IPS-20b (cell line): ENCODE measurements at regions not wholly inside any gene's neighbourhood (a gene's known extent, or its start where the extent isn't known, plus 50 kb on each side); places are given as distances from the start of the nearest gene placed in this dataset.

Experiments
- H3K27ac ChIP-seq: one replicate; pipeline ENCODE4 v1.5.1; 2013; ENCODE audit warnings: low read length
- H3K27me3 ChIP-seq: 2 replicates; pipeline ENCODE4 v1.6.1; 2013; ENCODE audit warnings: mild to moderate bottlenecking, low read length, inconsistent platforms; ENCODE audit not compliant: insufficient read depth
- H3K36me3 ChIP-seq: 2 replicates; pipeline ENCODE4 v1.6.1; 2013; ENCODE audit warnings: low read depth, mild to moderate bottlenecking, inconsistent platforms, low read length, moderate library complexity; ENCODE audit not compliant: insufficient read depth
- H3K4me1 ChIP-seq: 2 replicates; pipeline ENCODE4 v1.6.1; 2013; ENCODE audit warnings: mild to moderate bottlenecking, control low read depth, inconsistent platforms, low read length, moderate library complexity; ENCODE audit not compliant: insufficient read depth
- H3K4me3 ChIP-seq: 2 replicates; pipeline ENCODE4 v1.5.1; 2013; ENCODE audit warnings: mild to moderate bottlenecking, low read length, inconsistent platforms
- H3K9ac ChIP-seq: 2 replicates; pipeline ENCODE4 v1.6.1; 2013; ENCODE audit warnings: low read depth, mild to moderate bottlenecking, inconsistent platforms, low read length, moderate library complexity
- H3K9me3 ChIP-seq: 2 replicates; pipeline ENCODE4 v1.6.1; 2013; ENCODE audit warnings: mild to moderate bottlenecking, low read depth, low read length, inconsistent platforms; ENCODE audit not compliant: insufficient read depth

DNA sequence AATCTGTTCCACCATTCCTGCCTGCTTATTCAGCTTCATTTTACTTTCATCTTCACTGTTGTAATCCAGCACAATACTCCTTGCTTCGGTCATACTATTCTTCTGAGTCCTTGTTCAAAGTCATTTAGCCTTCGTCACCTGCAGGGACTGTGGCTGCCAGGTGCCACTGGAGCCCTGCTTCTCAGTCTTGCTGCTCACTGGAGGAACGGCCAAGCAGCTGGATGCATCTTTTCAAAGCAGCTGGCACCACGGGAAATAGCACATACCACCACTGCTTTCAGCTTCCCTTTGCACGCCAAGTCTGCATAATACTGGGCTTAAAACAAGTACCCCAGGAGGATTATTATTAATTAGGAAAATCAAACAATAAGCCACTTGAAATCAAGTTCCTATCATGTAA, 287.6 kb downstream of the BCHE start:
- H3K4me3 ChIP-seq: no peak overlapping the region

DNA sequence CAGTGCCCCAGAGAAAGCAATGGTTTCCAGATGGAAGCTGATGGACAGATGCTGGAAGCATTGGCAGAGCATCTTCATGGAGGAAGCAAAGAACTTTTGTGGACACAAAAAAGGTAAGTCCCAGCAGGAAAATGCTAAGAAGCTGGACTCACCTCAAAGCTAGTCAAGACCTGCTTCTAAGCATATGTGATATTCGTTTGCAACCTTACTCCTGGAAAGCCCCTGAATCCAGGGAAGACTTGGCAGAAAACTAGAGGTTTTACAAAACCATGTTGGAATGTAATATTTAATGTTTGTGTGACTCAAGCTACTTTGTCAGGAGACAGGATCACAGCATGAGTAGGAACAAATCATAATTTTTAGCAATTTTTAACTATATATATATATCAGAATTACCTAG, 288.2 kb downstream of the BCHE start:
- Histone ChIP-seq H3K27me3 (no peaks in the 10 kb centered on the region), H3K27ac (no peak overlapping the region), H3K9ac (no peak overlapping the region), H3K9me3 (no peaks in the 10 kb centered on the region), H3K36me3 (no peaks in the 10 kb centered on the region), H3K4me1 (no peaks in the 10 kb centered on the region), H3K4me3 (no peak overlapping the region)

More for the DNA sequence above, 287.6 kb downstream of the BCHE start:
- H3K36me3 ChIP-seq: no peaks in the 10 kb centered on the region
- no peaks in the 10 kb centered on the region for H3K27me3 ChIP-seq
- no peak overlapping the region for H3K9ac ChIP-seq
- no peak overlapping the region for H3K27ac ChIP-seq
- H3K9me3 ChIP-seq: no peaks in the 10 kb centered on the region
- H3K4me1 ChIP-seq: no peaks in the 10 kb centered on the region

DNA sequence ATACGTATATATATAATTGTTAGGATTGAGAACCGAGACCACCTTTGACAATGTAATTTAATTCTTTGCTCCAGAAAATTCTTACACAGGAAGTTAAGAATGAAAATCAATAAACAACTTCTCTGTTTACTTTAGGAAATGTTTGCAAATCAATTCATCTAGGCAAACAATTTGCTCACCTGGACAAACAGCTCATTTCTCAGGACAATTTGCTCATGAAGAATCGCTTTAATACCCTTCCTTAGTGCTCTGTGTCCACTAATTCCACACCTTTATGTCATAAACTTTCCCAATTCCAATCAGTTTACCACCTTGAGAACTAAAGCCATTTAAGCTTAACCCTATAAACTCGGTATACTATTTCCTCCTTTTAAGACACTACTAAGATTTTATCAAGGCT, 292.2 kb downstream of the BCHE start:
- H3K4me1 ChIP-seq: no peaks in the 10 kb centered on the region
- H3K9ac ChIP-seq: no peak overlapping the region
- no peaks in the 10 kb centered on the region for H3K27me3 ChIP-seq
- H3K9me3 ChIP-seq: no peaks in the 10 kb centered on the region
- no peak overlapping the region for H3K4me3 ChIP-seq
- no peaks in the 10 kb centered on the region for H3K36me3 ChIP-seq
- H3K27ac ChIP-seq: no peak overlapping the region

DNA sequence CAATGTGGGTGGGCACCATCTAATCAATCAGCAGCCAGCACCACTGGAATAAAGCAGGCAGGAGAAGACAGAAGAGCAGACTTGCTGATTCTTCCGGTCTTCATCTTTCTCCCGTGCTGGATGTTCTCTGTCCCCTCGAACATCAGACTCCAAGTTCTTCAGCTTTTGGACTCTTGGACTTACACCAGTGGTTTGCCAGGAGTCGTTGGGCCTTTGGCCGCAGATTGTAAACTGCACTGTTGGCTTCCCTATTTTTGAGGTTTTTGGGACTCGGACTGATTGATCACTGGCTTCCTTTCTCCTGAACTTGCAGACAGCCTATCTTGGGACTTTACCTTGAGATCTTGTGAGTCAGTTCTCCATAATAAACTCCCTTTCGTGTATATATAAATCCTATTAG, 292.8 kb downstream of the BCHE start:
- no peak overlapping the region for H3K27ac ChIP-seq
- H3K4me1 ChIP-seq: no peaks in the 10 kb centered on the region
- H3K9ac ChIP-seq: no peak overlapping the region

DNA sequence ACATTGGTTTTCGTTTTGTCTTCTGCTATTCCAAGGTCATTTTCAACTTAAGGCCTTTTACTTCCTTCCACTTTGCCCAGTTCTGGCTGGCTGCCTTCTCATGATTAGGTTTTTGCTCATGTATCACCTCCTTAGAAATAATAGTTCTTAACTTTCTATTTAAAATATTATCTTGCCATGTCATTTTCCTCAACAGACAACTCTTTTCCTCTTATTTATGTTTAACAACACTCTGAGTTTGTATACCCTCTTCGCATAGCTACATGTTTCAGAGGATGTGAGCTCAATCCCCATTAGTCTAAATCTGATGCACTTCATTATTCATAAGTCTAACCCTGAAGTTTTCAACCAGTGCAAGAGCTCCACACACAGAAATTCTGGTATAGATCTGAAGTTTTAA, 299.1 kb downstream of the BCHE start:
- H3K36me3 ChIP-seq: no peaks in the 10 kb centered on the region
- H3K4me1 ChIP-seq: no peaks in the 10 kb centered on the region
- H3K4me3 ChIP-seq: no peak overlapping the region
- no peak overlapping the region for H3K9ac ChIP-seq
- H3K27me3 ChIP-seq: no peaks in the 10 kb centered on the region
- no peaks in the 10 kb centered on the region for H3K9me3 ChIP-seq
- H3K27ac ChIP-seq: no peak overlapping the region

More for the DNA sequence above, 292.8 kb downstream of the BCHE start:
- H3K27me3 ChIP-seq: no peaks in the 10 kb centered on the region
- H3K4me3 ChIP-seq: no peak overlapping the region
- H3K36me3 ChIP-seq: no peaks in the 10 kb centered on the region
- no peaks in the 10 kb centered on the region for H3K9me3 ChIP-seq

DNA sequence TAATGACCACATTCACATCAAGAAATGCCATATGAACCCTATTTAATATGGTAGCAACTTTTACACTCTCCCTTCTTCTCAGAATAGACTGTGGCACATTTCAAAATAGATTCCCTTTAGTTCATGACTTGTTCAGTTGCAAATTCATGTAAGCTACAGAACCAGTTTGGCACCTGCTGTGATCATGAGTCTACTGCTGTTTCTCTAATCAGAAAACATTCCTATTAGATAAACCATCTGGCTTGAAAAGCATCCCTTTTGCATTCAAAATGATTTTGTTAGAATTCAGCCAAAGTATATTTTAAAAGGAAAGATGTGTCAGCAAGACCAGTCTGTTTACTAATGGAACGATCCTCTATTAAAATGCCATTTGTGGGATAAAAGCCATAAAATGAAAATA, 304.4 kb downstream of the BCHE start:
- Histone ChIP-seq H3K27me3 (no peaks in the 10 kb centered on the region), H3K9me3 (no peaks in the 10 kb centered on the region), H3K4me1 (no peaks in the 10 kb centered on the region), H3K36me3 (no peaks in the 10 kb centered on the region), H3K27ac (no peak overlapping the region), H3K4me3 (no peak overlapping the region), H3K9ac (no peak overlapping the region)

DNA sequence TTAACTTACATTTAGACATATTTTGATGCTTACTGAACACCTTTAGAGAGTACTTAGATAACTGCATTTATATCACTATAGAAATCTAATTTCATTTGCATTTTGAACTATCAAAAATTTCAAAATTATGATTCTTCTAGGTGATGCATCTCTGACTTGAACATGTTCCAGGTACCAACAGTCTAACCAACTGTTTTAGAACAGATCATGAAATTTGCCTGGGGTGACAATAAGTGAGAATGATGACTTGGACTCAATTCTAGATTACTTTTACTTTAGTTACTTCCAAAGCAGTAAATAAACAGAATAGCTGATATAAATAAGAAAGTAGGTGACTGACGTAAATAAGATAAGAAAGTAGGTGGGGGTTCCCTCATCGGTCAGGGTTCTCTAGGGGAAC, 307.8 kb downstream of the BCHE start:
- H3K27me3 ChIP-seq: no peaks in the 10 kb centered on the region
- H3K4me3 ChIP-seq: no peak overlapping the region
- H3K36me3 ChIP-seq: no peaks in the 10 kb centered on the region
- H3K27ac ChIP-seq: no peak overlapping the region
- no peaks in the 10 kb centered on the region for H3K4me1 ChIP-seq
- H3K9ac ChIP-seq: no peak overlapping the region
- H3K9me3 ChIP-seq: no peaks in the 10 kb centered on the region

DNA sequence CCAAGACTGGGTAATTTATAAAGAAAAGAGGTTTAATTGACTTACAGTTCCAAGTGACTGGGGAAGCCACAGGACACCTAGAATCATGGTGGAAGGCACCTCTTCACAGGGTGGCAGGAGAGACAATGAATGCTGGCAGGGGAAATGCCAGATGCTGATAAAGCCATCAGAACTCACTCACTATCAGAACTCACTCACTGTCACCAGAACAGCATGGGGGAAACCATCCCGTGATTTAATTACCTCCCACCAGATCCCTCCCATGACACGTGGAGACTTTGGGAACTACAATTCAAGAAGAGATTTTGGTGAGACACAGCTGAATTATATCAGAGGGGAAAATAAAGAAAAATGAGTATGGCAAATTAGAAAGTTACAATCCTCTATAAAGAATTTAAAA, 310.9 kb downstream of the BCHE start:
- Histone ChIP-seq H3K27ac (no peak overlapping the region), H3K9ac (no peak overlapping the region), H3K4me3 (no peak overlapping the region), H3K4me1 (no peaks in the 10 kb centered on the region), H3K9me3 (no peaks in the 10 kb centered on the region), H3K36me3 (no peaks in the 10 kb centered on the region), H3K27me3 (no peaks in the 10 kb centered on the region)

DNA sequence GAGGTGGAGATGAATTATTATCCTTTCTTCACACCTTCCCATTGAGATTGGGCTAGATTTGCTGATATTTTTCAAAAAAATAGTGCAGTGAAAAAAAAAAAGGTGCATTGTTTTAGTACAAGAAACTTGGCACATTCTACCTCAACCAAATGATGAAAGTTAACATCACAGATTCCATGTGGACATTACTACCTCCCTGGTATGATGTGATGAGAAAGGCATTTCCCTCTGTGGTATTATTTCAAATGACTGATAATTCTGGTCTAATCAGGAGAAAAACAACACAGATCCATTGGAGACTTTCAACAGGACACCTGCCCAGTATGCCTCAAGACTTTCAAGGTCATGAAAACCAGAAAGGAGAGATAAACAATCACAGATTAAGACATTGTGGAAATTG, 313.4 kb downstream of the BCHE start:
- Histone ChIP-seq H3K27ac (no peak overlapping the region), H3K27me3 (no peaks in the 10 kb centered on the region), H3K36me3 (no peaks in the 10 kb centered on the region), H3K4me1 (no peaks in the 10 kb centered on the region), H3K9me3 (no peaks in the 10 kb centered on the region), H3K4me3 (no peak overlapping the region), H3K9ac (no peak overlapping the region)

DNA sequence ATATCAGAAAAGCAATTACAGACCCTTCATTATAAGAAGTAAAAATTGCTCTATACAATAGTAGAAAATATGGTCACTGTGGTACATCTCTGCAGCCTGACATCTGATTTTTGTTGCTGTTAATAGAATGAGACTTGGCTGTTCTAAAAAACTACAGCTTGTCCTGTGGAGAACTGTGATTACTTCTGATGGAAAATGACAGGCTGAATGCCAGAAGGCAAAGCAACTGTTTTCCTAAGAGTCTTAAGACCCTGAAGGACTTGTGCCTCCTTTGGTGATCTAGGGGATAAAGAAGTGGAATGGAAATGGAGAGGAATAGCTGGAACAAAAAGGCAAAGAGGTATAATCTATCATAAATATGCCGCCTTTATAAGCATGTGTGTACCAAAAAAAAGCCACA, 314.8 kb downstream of the BCHE start:
- no peaks in the 10 kb centered on the region for H3K36me3 ChIP-seq
- H3K27me3 ChIP-seq: no peaks in the 10 kb centered on the region
- H3K9ac ChIP-seq: no peak overlapping the region
- no peaks in the 10 kb centered on the region for H3K9me3 ChIP-seq
- no peak overlapping the region for H3K4me3 ChIP-seq
- H3K27ac ChIP-seq: no peak overlapping the region
- H3K4me1 ChIP-seq: no peaks in the 10 kb centered on the region

DNA sequence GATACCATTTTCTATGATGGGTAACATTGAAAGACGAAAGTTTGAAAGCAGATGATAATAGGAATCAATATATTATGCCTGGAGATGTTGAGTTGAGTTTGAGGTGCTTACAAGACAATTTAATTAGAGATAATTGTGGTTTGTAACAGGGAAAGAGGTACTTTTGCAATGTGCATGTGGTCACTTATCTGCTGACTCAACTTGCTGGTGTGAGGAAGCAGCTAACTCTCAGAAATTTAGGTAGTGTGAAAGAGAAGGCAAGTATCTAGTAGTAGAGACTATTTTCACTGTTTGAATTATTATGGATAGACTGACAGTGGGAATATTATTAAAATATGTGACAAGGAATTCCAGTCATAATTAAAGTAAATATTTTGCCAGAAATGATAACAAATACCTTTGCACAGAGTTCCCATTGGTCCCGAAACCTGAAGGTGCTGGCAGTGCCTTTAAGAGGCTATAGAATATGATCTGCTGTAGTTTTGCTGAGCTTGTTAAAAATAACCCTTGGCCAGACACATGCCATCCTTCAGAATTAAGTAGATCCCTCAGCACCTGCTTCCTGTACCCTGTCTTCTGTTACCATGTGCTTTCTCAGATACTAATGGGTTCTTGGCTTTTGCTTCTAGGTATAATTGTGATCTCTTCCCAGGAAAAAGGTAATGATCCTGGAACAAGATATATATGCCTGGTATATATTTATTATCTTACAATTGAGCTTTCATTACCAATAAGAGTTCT, 315.9 kb downstream of the BCHE start:
- H3K27ac ChIP-seq: no peak overlapping the region
- H3K4me1 ChIP-seq: no peaks in the 10 kb centered on the region
- H3K9me3 ChIP-seq: no peaks in the 10 kb centered on the region
- no peak overlapping the region for H3K4me3 ChIP-seq
- H3K36me3 ChIP-seq: no peaks in the 10 kb centered on the region
- H3K27me3 ChIP-seq: no peaks in the 10 kb centered on the region
- H3K9ac ChIP-seq: no peak overlapping the region

DNA sequence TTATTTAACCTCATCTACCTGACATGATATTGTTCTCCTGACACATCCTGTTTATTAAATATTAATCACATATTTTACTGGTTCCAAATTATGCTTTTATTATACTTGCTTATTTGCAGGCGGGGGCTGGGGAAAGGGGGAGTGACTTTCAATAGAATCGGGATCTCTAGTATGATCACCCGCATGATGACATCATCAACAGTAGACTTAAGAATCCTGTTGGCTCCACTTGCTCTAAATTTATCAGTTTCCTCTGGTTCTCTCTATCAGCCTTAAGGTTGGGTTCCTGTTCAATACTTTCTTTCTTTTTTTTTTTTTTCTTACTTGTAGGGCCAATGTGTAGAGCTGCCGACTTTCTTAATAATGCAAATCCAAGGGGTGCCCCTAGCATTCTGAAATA, 317.5 kb downstream of the BCHE start:
- H3K27me3 ChIP-seq: no peaks in the 10 kb centered on the region
- no peaks in the 10 kb centered on the region for H3K36me3 ChIP-seq
- H3K27ac ChIP-seq: no peak overlapping the region
- no peaks in the 10 kb centered on the region for H3K9me3 ChIP-seq
- H3K9ac ChIP-seq: no peak overlapping the region
- no peaks in the 10 kb centered on the region for H3K4me1 ChIP-seq
- H3K4me3 ChIP-seq: no peak overlapping the region
